K562 (cell line): ENCODE measurements at regions not wholly inside any gene's neighbourhood (a gene's known extent, or its start where the extent isn't known, plus 50 kb on each side); places are given as distances from the start of the nearest gene placed in this dataset.

Source experiments
- ATAC-seq: fragments of 200-7000 bp; cut with Tn5 transposase; 3 replicates; pipeline ENCODE4 v1.9.1; 2020; ENCODE audit warnings: moderate library complexity
- BruUV-seq: library from RNA; stranded (reverse); fragments of 400-500 nt; replicated peaks from 2 replicates; lab custom pipeline; 2021; lab: Mats Ljungman, UMichigan
- CTCF ChIA-PET: fragments of 300-600 bp; formaldehyde crosslinking; extraction: SDS; loops from one replicate; lab custom pipeline; 2021; ENCODE audit warnings: low intra/inter-chr PET ratio; lab: Yijun Ruan, JAX
- POLR2A ChIA-PET: fragments of 300-600, 350-650 bp; sonication (Branson Sonifier 250); formaldehyde crosslinking; extraction: SDS; loops from one replicate; lab custom pipeline; 2021; ENCODE audit warnings: antibody characterized with exemption, inconsistent platforms; lab: Yijun Ruan, JAX
- DNase-seq, 4 experiments: peaks; one replicate each; pipeline versions ENCODE4 v3.0.0 to v3.0.0-alpha.2; 2011 to 2018; ENCODE audit warnings: low spot score in 3 of 4, mixed read lengths in 3 of 4; ENCODE audit errors: extremely low read depth in 1 of 4
- FAIRE-seq: peaks from 2 replicates; lab custom pipeline; 2011; peaks lifted over from hg19 to GRCh38; lab: Jason Lieb, UNC
- H2AFZ ChIP-seq: 2 replicates; pipeline ENCODE4 v1.6.0; 2011; ENCODE audit warnings: low read depth, low read length, control low read depth, inconsistent platforms
- H3K27ac ChIP-seq: fragments of 200-600 bp; 3 replicates; pipeline ENCODE4 v1.8.0; 2011; ENCODE audit warnings: low read depth, mild to moderate bottlenecking, control low read depth, inconsistent platforms, low read length, moderate library complexity, mixed read lengths; ENCODE audit errors: extremely low read depth
- H3K27me3 ChIP-seq, 2 experiments: fragments of 300-600 bp in 1 of 2; 2 replicates in 1 of 2; 3 replicates in 1 of 2; pipeline versions ENCODE4 v1.6.0 to v1.8.0; 2011; ENCODE audit warnings: inconsistent platforms in 2 of 2, low read length in 2 of 2, mild to moderate bottlenecking in 1 of 2, mixed read lengths in 1 of 2, moderate library complexity in 1 of 2; ENCODE audit not compliant: control insufficient read depth in 2 of 2, insufficient read depth in 2 of 2
- H3K36me3 ChIP-seq: fragments of 300-600 bp; 3 replicates; pipeline ENCODE4 v1.8.0; 2011; ENCODE audit warnings: mild to moderate bottlenecking, low read length, inconsistent platforms; ENCODE audit not compliant: control insufficient read depth, insufficient read depth
- H3K4me1 ChIP-seq, 2 experiments: fragments of 200-600 bp in 1 of 2; replicated peaks in 1 of 2; 2 replicates in 1 of 2; 3 replicates in 1 of 2; pipeline versions ENCODE4 v1.5.1 to v1.8.0; 2011; ENCODE audit warnings: inconsistent platforms in 2 of 2, low read length in 2 of 2, mild to moderate bottlenecking in 1 of 2, mixed read lengths in 1 of 2, moderate library complexity in 1 of 2; ENCODE audit not compliant: control insufficient read depth in 2 of 2, insufficient read depth in 2 of 2
- H3K4me2 ChIP-seq: 2 replicates; pipeline ENCODE4 v1.6.1; 2011; ENCODE audit warnings: low read length, control low read depth, inconsistent platforms, mixed read lengths; ENCODE audit not compliant: insufficient read depth
- H3K4me3 ChIP-seq: fragments of 200-600 bp; sonication (generic), shearing (Covaris generic); 2 replicates; pipeline ENCODE4 v1.5.1; 2016; ENCODE audit warnings: control low read depth, inconsistent platforms
- H3K79me2 ChIP-seq: fragments of 200-600 bp; 3 replicates; pipeline ENCODE4 v1.8.0; 2011; ENCODE audit warnings: low read length, inconsistent platforms; ENCODE audit not compliant: control insufficient read depth, insufficient read depth
- H3K9ac ChIP-seq, 2 experiments: 2 replicates each; pipeline versions ENCODE4 v1.6.0 to v1.6.1; 2011; ENCODE audit warnings: low read depth in 2 of 2, low read length in 2 of 2, control low read depth in 1 of 2, inconsistent platforms in 1 of 2, mild to moderate bottlenecking in 1 of 2, mixed read lengths in 1 of 2; ENCODE audit not compliant: insufficient read depth in 1 of 2
- H3K9me1 ChIP-seq: one replicate; pipeline ENCODE4 v1.6.0; 2011; ENCODE audit warnings: inconsistent platforms, mild to moderate bottlenecking, low read length, moderate library complexity; ENCODE audit not compliant: control insufficient read depth, insufficient read depth
- H3K9me3 ChIP-seq: replicated peaks from 2 replicates; pipeline ENCODE4 v1.5.1; 2011; ENCODE audit warnings: low read depth, low read length, inconsistent platforms; ENCODE audit not compliant: control insufficient read depth, insufficient read depth
- H4K20me1 ChIP-seq: replicated peaks from 2 replicates; pipeline ENCODE4 v1.6.1; 2011; ENCODE audit warnings: low read length, inconsistent platforms, mixed read lengths; ENCODE audit not compliant: control insufficient read depth, insufficient read depth
- ASH1L ChIP-seq: fragments of 450-650 bp; IDR thresholded peaks from 2 replicates; pipeline ENCODE4 v1.6.1; 2018; ENCODE audit warnings: borderline replicate concordance, mild to moderate bottlenecking, low read depth; ENCODE audit not compliant: partially characterized antibody
- BDP1 ChIP-seq: IDR thresholded peaks from 3 replicates; pipeline ENCODE4 v1.6.1; 2011; ENCODE audit not compliant: insufficient read length, insufficient read depth
- CUX1 ChIP-seq: fragments of 200-800 bp; sonication (Bioruptor generic); IDR thresholded peaks from 2 replicates; pipeline ENCODE4 v1.6.1; 2016; ENCODE audit warnings: missing genetic modification characterization, missing compliant biosample characterization
- DDX20 ChIP-seq: fragments of 450-650 bp; IDR thresholded peaks from 2 replicates; pipeline ENCODE4 v1.6.1; 2016; ENCODE audit warnings: missing genetic modification characterization, low read depth, mild to moderate bottlenecking, missing compliant biosample characterization, moderate library complexity
- ELF1 ChIP-seq: fragments of 200-800 bp; sonication (Bioruptor generic); IDR thresholded peaks from 2 replicates; pipeline ENCODE4 v1.6.1; 2016; ENCODE audit warnings: missing genetic modification characterization, missing compliant biosample characterization
- HNRNPH1 ChIP-seq: fragments of 200-400 bp; formaldehyde crosslinking; optimal IDR thresholded peaks from 2 replicates; pipeline ENCODE3; 2017; ENCODE audit warnings: low read depth, mild to moderate bottlenecking, low read length, moderate library complexity
- KLF10 ChIP-seq: fragments of 250-450 bp; sonication (Bioruptor Pico); IDR thresholded peaks from 2 replicates; pipeline ENCODE4 v1.6.1; 2021; ENCODE audit warnings: matching md5 sums
- L3MBTL2 ChIP-seq: fragments of 450-650 bp; IDR thresholded peaks from 2 replicates; pipeline ENCODE4 v1.6.1; 2016; ENCODE audit warnings: mild to moderate bottlenecking, moderate library complexity
- NFXL1 ChIP-seq: fragments of 450-650 bp; formaldehyde crosslinking; IDR thresholded peaks from 2 replicates; pipeline ENCODE4 v1.4.0; 2021; ENCODE audit warnings: mild to moderate bottlenecking
- SMARCE1 ChIP-seq: fragments of 450-650 bp; IDR thresholded peaks from 2 replicates; pipeline ENCODE4 v1.7.1; 2016; ENCODE audit warnings: mild to moderate bottlenecking
- USF2 ChIP-seq: sonication (generic); formaldehyde crosslinking; IDR thresholded peaks from 2 replicates; pipeline ENCODE4 v1.5.0; 2020; ENCODE audit warnings: missing genetic modification reagents
- ZBTB9 ChIP-seq: fragments of 450-650 bp; formaldehyde crosslinking; IDR thresholded peaks from 2 replicates; pipeline ENCODE4 v1.4.0; 2020; ENCODE audit warnings: mild to moderate bottlenecking, moderate library complexity
- ZNF395 ChIP-seq: fragments of 200-800 bp; sonication (Bioruptor generic); IDR thresholded peaks from 2 replicates; pipeline ENCODE4 v1.6.1; 2017; ENCODE audit warnings: missing genetic modification characterization, missing compliant biosample characterization
- ZNF766 ChIP-seq: fragments of 200-800 bp; sonication (Bioruptor generic); conservative IDR thresholded peaks from 2 replicates; pipeline ENCODE4 v1.6.1; 2016; ENCODE audit warnings: missing genetic modification characterization, missing compliant biosample characterization
- WGBS: fragments of 100-300 bp; shearing (Covaris generic); methylation state at CpG from one replicate; pipeline ENCODE4 v1.1.6; 2016; ENCODE audit warnings: low coverage, mixed read lengths; ENCODE audit not compliant: insufficient coverage; ENCODE audit errors: missing lambda C conversion rate; 5-methylcytosine and 5-hydroxymethylcytosine counted together
- in situ Hi-C: fragments of 300-500 bp; cut with MboI; formaldehyde crosslinking; loops from 4 replicates; pipeline ENCODE4 v1.15.0; 2018; ENCODE audit warnings: inconsistent platforms, mixed read lengths
- intact Hi-C: fragments of 100-400 bp; cut with micrococcal nuclease; formaldehyde crosslinking; loops from 2 replicates; pipeline ENCODE4 v1.14.2; 2022

- Histone ChIP-seq H3K27me3 (peaks cover 0 to 5% of the 10 kb centered on the region in 2 experiments; a peak in 1 of 5 replicates), H3K4me3 (no peak overlapping the region), H4K20me1 (no peaks in the 10 kb centered on the region), H2AFZ (no peak overlapping the region), H3K9me3 (no peaks in the 10 kb centered on the region), H3K36me3 (no peaks in the 10 kb centered on the region), H3K27ac (no peak overlapping the region), H3K79me2 (no peaks in the 10 kb centered on the region), H3K9ac (no peak overlapping the region), H3K9me1 (no peaks in the 10 kb centered on the region), H3K4me1 (peaks cover 0 to 2% of the 10 kb centered on the region in 2 experiments; a peak in 2 of 5 replicates), H3K4me2 (no peak overlapping the region)
- in situ Hi-C loops = loop anchor here (25.0 kb wide), 1 partner anchor 236 kb away; no protein-coding TSS in a partner anchor
- intact Hi-C loops = loop anchor here (5.0 to 10.0 kb wide), 3 partner anchors 149 to 404 kb away; no protein-coding TSS in a partner anchor
- FAIRE-seq (no peak), ATAC-seq (peak; percentile 65), DNase-seq (no peak)
- WGBS = 6% methylated on average over 5 of the region's 9 CpGs
- ChIA-PET CTCF (interaction anchor here (0.8 to 1.0 kb wide), 2 partner anchors 247 to 254 kb away, joined by 3 to 4 read pairs; no protein-coding TSS in a partner anchor), POLR2A (no interaction called here)
- BruUV-seq = no TSS peak
- TF ChIP-seq ELF1 (tag) = no peak
- TF ChIP-seq NFXL1 = no peak
- no peak for TF ChIP-seq DDX20
- no peak for TF ChIP-seq SMARCE1
- no peak for TF ChIP-seq USF2 (CRISPR knock-in tag)
- TF ChIP-seq ZNF766 (CRISPR knock-in tag) = no peak
- TF ChIP-seq L3MBTL2 = no peak
- TF ChIP-seq CUX1 (CRISPR knock-in tag) = no peak
- no peak for TF ChIP-seq ASH1L
- TF ChIP-seq KLF10 (CRISPR knock-in tag) = no peak
- TF ChIP-seq HNRNPH1 = no peak
- TF ChIP-seq ZBTB9 (CRISPR knock-in tag) = no peak
- TF ChIP-seq BDP1 = no peak
- no peak for TF ChIP-seq ZNF395 (CRISPR knock-in tag)
Observed at GRCh38 chr10:114876169-114876568, 54.6 kb downstream of the FHIP2A start.
